ENCODE measurements at regions not wholly inside any gene's neighbourhood (a gene's known extent, or its start where the extent isn't known, plus 50 kb on each side); places are given as distances from the start of the nearest gene placed in this dataset.
"Not testable (repeated sequence)": the region's sequence is repeated elsewhere in the genome, so short reads cannot be mapped to it uniquely, and the experiment has no call there.

DNA sequence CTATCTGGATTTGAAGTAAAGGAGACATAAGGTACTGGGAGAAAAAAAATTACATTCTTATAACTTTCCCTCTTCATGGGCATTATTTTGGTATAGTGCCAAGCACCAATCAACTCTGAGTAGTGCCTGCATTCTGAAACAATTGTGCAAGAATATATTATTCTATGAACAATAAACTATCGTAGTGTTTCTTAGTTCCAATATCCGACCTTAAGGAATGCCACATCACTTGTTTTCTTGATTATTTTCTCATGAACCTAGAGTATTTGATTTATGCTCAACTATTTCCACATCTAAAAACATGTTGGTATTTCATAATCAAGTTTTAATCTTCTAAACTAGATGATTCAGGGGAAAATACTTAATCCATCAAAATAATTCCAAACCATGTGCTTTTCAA is 294.4 kb upstream of the TBX18 start:
- Histone ChIP-seq H3K4me1 (ENCODE audit: insufficient read depth, low read length) (no peaks in the 10 kb centered on the region), H3K27me3 (ENCODE audit: insufficient read depth, low read length, poor library complexity, severe bottlenecking) (no peaks in the 10 kb centered on the region), H3K9me3 (ENCODE audit: low read length) (no peaks in the 10 kb centered on the region), H3K27ac (ENCODE audit: low read depth, low read length) (no peak overlapping the region), H3K36me3 (ENCODE audit: insufficient read depth, low read length) (no peaks in the 10 kb centered on the region), H3K4me3 (ENCODE audit: low read length) (no peak overlapping the region)
- DNase-seq: no peak
- Mint-ChIP-seq H3K9me3 (peaks cover 0 to 7% (median 3%) of the 10 kb centered on the region in 5 donors), H3K27me3 (no peaks in the 10 kb centered on the region), H3K36me3 (no peaks in the 10 kb centered on the region), H3K4me3 (no peak overlapping the region), H3K4me1 (no peaks in the 10 kb centered on the region), H3K27ac (no peak overlapping the region)
- ChIA-PET CTCF (no interaction called here), POLR2A (no interaction called here)

DNA sequence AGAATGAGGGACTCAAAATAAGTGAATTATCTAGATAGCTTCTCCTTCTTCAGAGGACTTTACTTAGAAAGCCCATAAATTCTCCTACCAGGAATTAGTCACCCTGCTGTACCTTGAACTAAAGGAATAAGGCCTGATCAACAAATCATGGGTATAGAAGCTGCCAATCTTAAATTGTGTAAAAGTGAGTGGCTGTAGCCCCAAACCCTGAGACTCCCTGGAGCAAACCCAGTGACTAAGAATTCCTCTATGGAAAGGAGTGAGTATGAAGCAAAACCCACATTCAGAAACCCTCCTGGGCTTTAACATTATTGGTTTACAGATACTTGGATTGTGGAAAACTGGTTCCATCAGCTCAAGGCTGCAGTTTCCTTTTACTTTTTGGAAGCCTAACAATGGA is 285.8 kb upstream of the TBX18 start:
- H3K27ac ChIP-seq (ENCODE audit: low read depth, low read length): no peak overlapping the region
- no peaks in the 10 kb centered on the region for H3K27me3 Mint-ChIP-seq
- peaks cover 0 to 2% (median 0%) of the 10 kb centered on the region in 5 donors for H3K9me3 Mint-ChIP-seq
- no peaks in the 10 kb centered on the region for H3K27me3 ChIP-seq (ENCODE audit: insufficient read depth, low read length, poor library complexity, severe bottlenecking)
- no peak for DNase-seq
- no peaks in the 10 kb centered on the region for H3K4me1 Mint-ChIP-seq
- POLR2A ChIA-PET: no interaction called here
- H3K27ac Mint-ChIP-seq: no peak overlapping the region
- CTCF ChIA-PET: no interaction called here
- H3K4me3 ChIP-seq (ENCODE audit: low read length): no peak overlapping the region
- H3K4me3 Mint-ChIP-seq: no peak overlapping the region
- H3K36me3 ChIP-seq (ENCODE audit: insufficient read depth, low read length): no peaks in the 10 kb centered on the region
- H3K36me3 Mint-ChIP-seq: no peaks in the 10 kb centered on the region
- no peaks in the 10 kb centered on the region for H3K4me1 ChIP-seq (ENCODE audit: insufficient read depth, low read length)
- no peaks in the 10 kb centered on the region for H3K9me3 ChIP-seq (ENCODE audit: low read length)

DNA sequence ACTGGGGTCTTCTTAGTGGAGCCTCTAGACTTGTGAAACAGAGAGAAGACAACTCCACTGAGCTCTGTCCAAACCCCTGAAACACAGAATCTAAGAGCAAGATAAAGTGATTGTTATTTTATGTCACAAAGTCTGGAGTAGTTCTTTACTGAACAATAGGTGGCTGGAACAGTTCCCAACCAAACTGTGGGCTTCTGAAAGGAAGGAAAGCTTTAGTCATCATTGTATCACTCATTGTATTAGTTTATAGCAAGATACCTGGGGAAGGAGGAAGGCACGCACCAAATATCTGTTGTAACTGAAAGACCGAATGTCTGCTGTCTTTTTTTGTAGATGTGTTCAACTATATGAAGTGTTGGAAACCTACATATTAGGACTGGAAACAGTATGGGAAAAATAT is 284.9 kb upstream of the TBX18 start:
- Histone ChIP-seq H3K9me3 (ENCODE audit: low read length) (no peaks in the 10 kb centered on the region), H3K36me3 (ENCODE audit: insufficient read depth, low read length) (no peaks in the 10 kb centered on the region), H3K4me3 (ENCODE audit: low read length) (no peak overlapping the region), H3K4me1 (ENCODE audit: insufficient read depth, low read length) (no peaks in the 10 kb centered on the region), H3K27me3 (ENCODE audit: insufficient read depth, low read length, poor library complexity, severe bottlenecking) (no peaks in the 10 kb centered on the region), H3K27ac (ENCODE audit: low read depth, low read length) (no peak overlapping the region)
- Mint-ChIP-seq H3K27ac (no peak overlapping the region), H3K4me3 (no peak overlapping the region), H3K27me3 (no peaks in the 10 kb centered on the region), H3K4me1 (no peaks in the 10 kb centered on the region), H3K36me3 (no peaks in the 10 kb centered on the region), H3K9me3 (peaks cover 0 to 4% (median 0%) of the 10 kb centered on the region in 5 donors)
- DNase-seq: no peak
- POLR2A ChIA-PET: no interaction called here
- CTCF ChIA-PET: no interaction called here

DNA sequence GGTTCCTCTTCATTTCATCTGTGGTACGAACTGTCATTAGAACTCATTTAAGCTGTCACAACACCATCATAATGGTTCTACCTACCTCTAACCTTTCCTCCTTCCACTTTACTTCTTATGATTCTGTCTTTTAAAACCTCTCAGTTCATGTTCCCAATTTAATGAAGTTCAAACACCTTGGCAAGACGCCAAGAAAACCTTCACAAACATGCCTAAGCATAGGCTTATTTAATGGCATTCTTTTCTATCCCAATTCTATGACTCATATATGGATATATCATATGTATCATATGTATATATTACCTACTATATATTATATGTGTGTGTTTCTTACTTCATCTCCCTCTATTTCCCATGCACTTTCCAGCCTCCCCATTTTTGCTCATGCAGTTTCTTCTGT is 283.4 kb upstream of the TBX18 start:
- no peak for DNase-seq
- H3K4me3 Mint-ChIP-seq: no peak overlapping the region
- Histone ChIP-seq H3K27ac (ENCODE audit: low read depth, low read length) (no peak overlapping the region), H3K9me3 (ENCODE audit: low read length) (no peaks in the 10 kb centered on the region), H3K4me3 (ENCODE audit: low read length) (no peak overlapping the region), H3K4me1 (ENCODE audit: insufficient read depth, low read length) (no peaks in the 10 kb centered on the region), H3K36me3 (ENCODE audit: insufficient read depth, low read length) (no peaks in the 10 kb centered on the region), H3K27me3 (ENCODE audit: insufficient read depth, low read length, poor library complexity, severe bottlenecking) (no peaks in the 10 kb centered on the region)
- H3K27ac Mint-ChIP-seq: no peak overlapping the region
- no peaks in the 10 kb centered on the region for H3K36me3 Mint-ChIP-seq
- POLR2A ChIA-PET: no interaction called here
- H3K4me1 Mint-ChIP-seq: no peaks in the 10 kb centered on the region
- peaks cover 0 to 5% (median 0%) of the 10 kb centered on the region in 5 donors for H3K9me3 Mint-ChIP-seq
- H3K27me3 Mint-ChIP-seq: no peaks in the 10 kb centered on the region
- CTCF ChIA-PET: no interaction called here

DNA sequence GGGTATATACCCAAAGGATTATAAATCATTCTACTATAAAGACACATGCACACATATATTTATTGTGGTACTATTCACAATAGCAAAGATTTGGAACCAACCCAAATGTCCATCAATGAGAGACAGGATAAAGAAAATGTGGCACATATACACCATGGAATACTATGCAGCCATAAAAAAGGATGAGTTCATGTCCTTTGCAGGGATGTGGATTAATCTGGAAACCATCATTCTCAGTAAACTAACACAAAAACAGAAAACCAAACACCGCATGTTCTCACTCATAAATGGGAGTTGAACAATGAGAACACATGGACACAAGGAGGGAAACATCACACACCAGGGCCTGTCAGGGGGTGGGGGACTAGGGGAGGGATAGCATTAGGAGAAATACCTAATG is 281.4 kb upstream of the TBX18 start:
- H3K4me1 Mint-ChIP-seq; H3K36me3 ChIP-seq (ENCODE audit: insufficient read depth, low read length); H3K4me1 ChIP-seq (ENCODE audit: insufficient read depth, low read length); DNase-seq; POLR2A ChIA-PET; H3K27me3 Mint-ChIP-seq; CTCF ChIA-PET; H3K27ac Mint-ChIP-seq; H3K27ac ChIP-seq (ENCODE audit: low read depth, low read length); H3K27me3 ChIP-seq (ENCODE audit: insufficient read depth, low read length, poor library complexity, severe bottlenecking); H3K9me3 Mint-ChIP-seq; H3K36me3 Mint-ChIP-seq; H3K9me3 ChIP-seq (ENCODE audit: low read length); H3K4me3 Mint-ChIP-seq; H3K4me3 ChIP-seq (ENCODE audit: low read length): not testable (repeated sequence)

DNA sequence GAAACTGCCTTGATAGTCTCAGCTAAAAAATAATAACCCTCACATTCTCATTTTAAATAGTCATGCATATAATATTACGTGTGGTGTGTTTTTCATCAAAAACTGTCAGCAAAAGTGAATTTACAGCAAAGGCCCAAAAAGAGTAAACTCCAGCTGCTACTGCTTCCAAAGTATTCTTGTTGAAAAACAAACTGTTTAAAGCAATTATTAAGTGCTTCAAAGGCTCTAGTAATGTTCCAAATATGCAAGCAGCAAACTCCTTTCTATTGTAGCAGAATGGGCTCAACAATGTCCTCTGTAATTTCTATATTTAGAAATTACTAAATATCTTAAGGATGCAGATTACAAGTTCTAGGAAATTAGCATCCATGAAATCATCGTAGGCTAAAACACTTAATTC is 280.0 kb upstream of the TBX18 start:
- Mint-ChIP-seq H3K27me3 (no peaks in the 10 kb centered on the region), H3K9me3 (peaks cover 0 to 5% (median 0%) of the 10 kb centered on the region in 5 donors), H3K4me3 (no peak overlapping the region), H3K27ac (no peak overlapping the region), H3K36me3 (no peaks in the 10 kb centered on the region), H3K4me1 (no peaks in the 10 kb centered on the region)
- ChIA-PET CTCF (no interaction called here), POLR2A (no interaction called here)
- H3K27me3 ChIP-seq (ENCODE audit: insufficient read depth, low read length, poor library complexity, severe bottlenecking): no peaks in the 10 kb centered on the region
- H3K4me3 ChIP-seq (ENCODE audit: low read length): no peak overlapping the region
- no peaks in the 10 kb centered on the region for H3K4me1 ChIP-seq (ENCODE audit: insufficient read depth, low read length)
- no peaks in the 10 kb centered on the region for H3K9me3 ChIP-seq (ENCODE audit: low read length)
- H3K36me3 ChIP-seq (ENCODE audit: insufficient read depth, low read length): no peaks in the 10 kb centered on the region
- DNase-seq: no peak
- H3K27ac ChIP-seq (ENCODE audit: low read depth, low read length): no peak overlapping the region

DNA sequence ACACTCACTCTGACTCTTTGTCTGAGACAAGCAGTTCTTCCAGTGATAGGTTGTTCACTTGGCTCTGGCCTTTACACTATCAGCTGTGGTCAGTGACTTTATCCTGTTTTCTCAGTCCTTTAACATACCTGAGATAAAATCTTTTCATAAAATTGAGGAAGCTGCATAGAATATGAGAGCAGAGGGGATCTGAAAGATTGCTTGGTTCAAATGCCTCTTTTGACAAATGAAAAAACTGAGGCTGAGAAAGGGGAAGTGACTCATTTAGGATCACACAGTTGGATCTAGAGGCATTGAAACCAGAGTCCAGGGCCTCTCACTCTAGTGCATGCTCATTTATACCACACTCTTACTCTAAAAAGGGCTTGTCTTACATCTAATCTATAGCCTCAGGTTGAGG is 277.0 kb upstream of the TBX18 start:
- no peak overlapping the region for H3K4me3 Mint-ChIP-seq
- H3K9me3 Mint-ChIP-seq: peaks cover 0 to 5% (median 4%) of the 10 kb centered on the region in 5 donors
- no peaks in the 10 kb centered on the region for H3K4me1 Mint-ChIP-seq
- Histone ChIP-seq H3K27ac (ENCODE audit: low read depth, low read length) (no peak overlapping the region), H3K36me3 (ENCODE audit: insufficient read depth, low read length) (no peaks in the 10 kb centered on the region), H3K27me3 (ENCODE audit: insufficient read depth, low read length, poor library complexity, severe bottlenecking) (no peaks in the 10 kb centered on the region), H3K9me3 (ENCODE audit: low read length) (no peaks in the 10 kb centered on the region), H3K4me1 (ENCODE audit: insufficient read depth, low read length) (no peaks in the 10 kb centered on the region), H3K4me3 (ENCODE audit: low read length) (no peak overlapping the region)
- ChIA-PET POLR2A (no interaction called here), CTCF (no interaction called here)
- no peak overlapping the region for H3K27ac Mint-ChIP-seq
- DNase-seq: no peak
- H3K27me3 Mint-ChIP-seq: no peaks in the 10 kb centered on the region
- no peaks in the 10 kb centered on the region for H3K36me3 Mint-ChIP-seq

DNA sequence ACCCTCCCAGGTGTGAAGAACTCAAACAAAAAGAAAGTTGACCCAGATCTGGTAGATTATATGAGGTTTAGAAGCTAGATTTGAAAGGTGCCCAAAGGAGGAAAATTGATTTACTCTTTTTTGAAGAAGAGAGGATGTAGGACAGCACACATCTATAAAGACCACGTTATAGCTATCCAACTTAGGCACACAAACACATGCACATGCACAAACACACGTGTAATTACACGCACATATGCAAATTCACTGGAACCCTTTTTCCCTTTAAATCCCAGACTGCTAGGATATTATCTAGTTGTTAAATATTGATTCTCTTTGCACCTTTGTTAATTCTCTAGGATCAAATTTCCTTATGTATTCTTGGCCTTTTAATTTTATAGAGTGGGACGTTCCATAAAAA is 272.8 kb upstream of the TBX18 start:
- no peak overlapping the region for H3K4me3 Mint-ChIP-seq
- Histone ChIP-seq H3K4me1 (ENCODE audit: insufficient read depth, low read length) (no peaks in the 10 kb centered on the region), H3K9me3 (ENCODE audit: low read length) (no peaks in the 10 kb centered on the region), H3K27ac (ENCODE audit: low read depth, low read length) (no peak overlapping the region), H3K36me3 (ENCODE audit: insufficient read depth, low read length) (no peaks in the 10 kb centered on the region), H3K27me3 (ENCODE audit: insufficient read depth, low read length, poor library complexity, severe bottlenecking) (no peaks in the 10 kb centered on the region), H3K4me3 (ENCODE audit: low read length) (no peak overlapping the region)
- no peak for DNase-seq
- no peaks in the 10 kb centered on the region for H3K4me1 Mint-ChIP-seq
- H3K27ac Mint-ChIP-seq: no peak overlapping the region
- CTCF ChIA-PET: no interaction called here
- peaks cover 0 to 3% (median 0%) of the 10 kb centered on the region in 3 donors for H3K36me3 Mint-ChIP-seq
- H3K27me3 Mint-ChIP-seq: no peaks in the 10 kb centered on the region
- POLR2A ChIA-PET: no interaction called here
- peaks cover 6 to 18% (median 11%) of the 10 kb centered on the region in 5 donors for H3K9me3 Mint-ChIP-seq

DNA sequence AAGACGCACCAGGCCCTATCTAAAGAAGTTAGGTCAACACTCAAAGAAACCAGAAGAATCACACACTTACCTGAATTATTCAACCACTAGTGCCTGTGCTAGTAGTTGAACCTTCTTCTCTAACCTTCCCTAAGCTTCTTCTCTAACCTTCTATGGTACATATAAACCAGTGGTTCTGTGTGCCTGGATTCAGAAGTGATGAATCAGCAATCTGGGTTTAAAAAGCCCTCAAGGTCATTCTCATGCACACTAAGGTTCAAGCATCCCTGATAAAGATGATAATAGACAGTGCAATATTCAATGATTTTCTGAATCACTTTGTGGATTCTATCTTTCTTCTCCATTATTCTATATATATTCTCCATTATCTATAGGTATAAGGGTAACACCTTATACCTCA is 271.4 kb upstream of the TBX18 start:
- no peak overlapping the region for H3K4me3 ChIP-seq (ENCODE audit: low read length)
- Mint-ChIP-seq H3K27ac (no peak overlapping the region), H3K36me3 (peaks cover 0 to 3% (median 0%) of the 10 kb centered on the region in 3 donors), H3K4me1 (no peaks in the 10 kb centered on the region), H3K4me3 (no peak overlapping the region), H3K27me3 (no peaks in the 10 kb centered on the region), H3K9me3 (peaks cover 6 to 18% (median 11%) of the 10 kb centered on the region in 5 donors)
- POLR2A ChIA-PET: no interaction called here
- CTCF ChIA-PET: no interaction called here
- H3K27me3 ChIP-seq (ENCODE audit: insufficient read depth, low read length, poor library complexity, severe bottlenecking): no peaks in the 10 kb centered on the region
- no peaks in the 10 kb centered on the region for H3K4me1 ChIP-seq (ENCODE audit: insufficient read depth, low read length)
- DNase-seq: no peak
- H3K36me3 ChIP-seq (ENCODE audit: insufficient read depth, low read length): no peaks in the 10 kb centered on the region
- H3K9me3 ChIP-seq (ENCODE audit: low read length): no peaks in the 10 kb centered on the region
- H3K27ac ChIP-seq (ENCODE audit: low read depth, low read length): no peak overlapping the region

Measured in CD8-positive, alpha-beta memory T cell (primary cell).